Effector memory CD8-positive, alpha-beta T cell (primary cell): ENCODE measurements at regions not wholly inside any gene's neighbourhood (a gene's known extent, or its start where the extent isn't known, plus 50 kb on each side); places are given as distances from the start of the nearest gene placed in this dataset.

ENCODE experiments used
- ATAC-seq: fragments of 150-1000 bp; cut with Tn5 transposase; replicated peaks from 2 replicates; pipeline ENCODE4 v1.10.0; 2021; ENCODE audit warnings: mild to moderate bottlenecking, moderate library complexity
- DNase-seq, 3 experiments: peaks; one replicate each; pipeline ENCODE4 v3.0.0; 2021
- H3K27ac Mint-ChIP-seq, 2 donors: one replicate each; pipeline ENCODE4 v1.8.0; 2022; ENCODE audit warnings: mild to moderate bottlenecking in 2 of 2, mixed read lengths in 2 of 2, moderate library complexity in 2 of 2
- H3K27me3 Mint-ChIP-seq, 2 donors: one replicate each; pipeline ENCODE4 v1.8.0; 2022; ENCODE audit warnings: mixed read lengths in 2 of 2
- H3K36me3 Mint-ChIP-seq: one replicate; pipeline ENCODE4 v1.8.0; 2022; ENCODE audit warnings: mild to moderate bottlenecking, moderate library complexity, mixed read lengths; ENCODE audit not compliant: insufficient read depth
- H3K4me1 Mint-ChIP-seq, 2 donors: one replicate each; pipeline ENCODE4 v1.8.0; 2022; ENCODE audit warnings: low read depth in 2 of 2, mixed read lengths in 2 of 2
- H3K4me3 Mint-ChIP-seq, 2 donors: one replicate each; pipeline ENCODE4 v1.8.0; 2022; ENCODE audit warnings: mild to moderate bottlenecking in 2 of 2, mixed read lengths in 2 of 2, moderate library complexity in 2 of 2
- H3K9me3 Mint-ChIP-seq, 2 donors: one replicate each; pipeline ENCODE4 v1.8.0; 2022; ENCODE audit warnings: mixed read lengths in 2 of 2

DNA sequence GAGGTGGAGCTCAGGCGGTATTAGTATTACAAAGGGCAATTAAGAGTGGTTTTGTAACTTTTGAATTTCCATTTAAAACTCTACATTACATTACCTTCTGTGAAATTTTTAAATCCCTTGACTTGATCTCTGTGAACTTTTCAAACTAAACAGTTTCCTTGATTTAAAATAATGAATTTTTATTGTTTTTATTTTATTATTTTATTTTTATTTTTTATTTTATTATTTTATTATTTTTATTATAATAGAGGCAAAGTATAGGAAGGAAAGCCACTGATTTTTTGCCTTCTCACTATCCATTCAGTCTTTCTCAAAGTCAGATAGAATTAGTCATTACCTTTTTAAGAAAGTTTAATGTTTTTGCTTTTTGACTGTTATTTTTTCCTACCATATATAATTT is 1248.1 kb upstream of the SLC10A2 start:
- Mint-ChIP-seq H3K36me3 (peaks cover 3% of the 10 kb centered on the region), H3K4me3 (no peak overlapping the region), H3K4me1 (no peaks in the 10 kb centered on the region), H3K9me3 (peaks cover 5 to 15% of the 10 kb centered on the region in 2 donors), H3K27me3 (no peaks in the 10 kb centered on the region), H3K27ac (no peak overlapping the region)
- DNase-seq (no peak), ATAC-seq (no peak)

DNA sequence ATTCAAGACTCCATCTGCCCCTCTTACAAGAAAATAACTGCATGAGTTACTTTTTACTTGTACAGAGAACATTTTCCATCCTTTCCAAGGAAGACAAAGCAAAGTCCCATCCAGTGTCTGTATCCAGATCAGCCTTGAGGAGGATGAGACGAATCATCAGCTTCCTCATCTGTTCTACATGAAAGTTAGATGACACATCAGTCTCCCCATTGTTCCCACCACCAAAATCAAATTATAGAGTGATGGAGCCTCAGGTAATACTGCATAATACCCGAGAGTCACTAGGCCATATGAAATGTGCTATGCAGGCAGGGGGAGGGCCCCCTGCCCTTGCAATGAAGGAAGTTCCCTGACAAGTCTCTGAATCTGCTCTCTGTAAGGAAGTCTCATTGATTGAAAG is 1244.6 kb upstream of the SLC10A2 start:
- Mint-ChIP-seq H3K36me3 (no peaks in the 10 kb centered on the region), H3K27ac (no peak overlapping the region), H3K4me1 (no peaks in the 10 kb centered on the region), H3K9me3 (peaks cover 9 to 31% of the 10 kb centered on the region in 2 donors), H3K4me3 (no peak overlapping the region), H3K27me3 (no peaks in the 10 kb centered on the region)
- no peak for DNase-seq
- ATAC-seq: no peak

DNA sequence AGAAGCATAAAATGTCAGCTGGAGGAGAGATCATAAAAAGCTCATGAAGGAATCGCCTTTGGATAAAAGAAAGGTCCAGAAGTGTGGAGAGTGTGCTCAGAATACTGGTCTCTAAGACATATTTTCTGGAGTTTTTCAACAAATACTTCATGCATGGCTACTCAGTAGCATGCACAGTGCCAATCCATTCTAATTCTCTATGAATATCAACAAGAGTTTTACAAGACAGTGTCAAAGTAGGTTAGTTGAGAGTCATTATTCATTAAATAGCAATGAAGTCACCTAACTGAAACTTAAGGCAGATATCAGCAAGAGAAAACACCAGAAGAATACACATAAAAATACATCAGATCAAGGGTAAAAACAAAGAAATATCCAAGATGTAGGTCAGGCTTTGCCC is 1243.2 kb upstream of the SLC10A2 start:
- peaks cover 9 to 38% of the 10 kb centered on the region in 2 donors for H3K9me3 Mint-ChIP-seq
- H3K27ac Mint-ChIP-seq: no peak overlapping the region
- H3K4me1 Mint-ChIP-seq: no peaks in the 10 kb centered on the region
- H3K27me3 Mint-ChIP-seq: no peaks in the 10 kb centered on the region
- no peaks in the 10 kb centered on the region for H3K36me3 Mint-ChIP-seq
- no peak overlapping the region for H3K4me3 Mint-ChIP-seq
- no peak for ATAC-seq
- no peak for DNase-seq

DNA sequence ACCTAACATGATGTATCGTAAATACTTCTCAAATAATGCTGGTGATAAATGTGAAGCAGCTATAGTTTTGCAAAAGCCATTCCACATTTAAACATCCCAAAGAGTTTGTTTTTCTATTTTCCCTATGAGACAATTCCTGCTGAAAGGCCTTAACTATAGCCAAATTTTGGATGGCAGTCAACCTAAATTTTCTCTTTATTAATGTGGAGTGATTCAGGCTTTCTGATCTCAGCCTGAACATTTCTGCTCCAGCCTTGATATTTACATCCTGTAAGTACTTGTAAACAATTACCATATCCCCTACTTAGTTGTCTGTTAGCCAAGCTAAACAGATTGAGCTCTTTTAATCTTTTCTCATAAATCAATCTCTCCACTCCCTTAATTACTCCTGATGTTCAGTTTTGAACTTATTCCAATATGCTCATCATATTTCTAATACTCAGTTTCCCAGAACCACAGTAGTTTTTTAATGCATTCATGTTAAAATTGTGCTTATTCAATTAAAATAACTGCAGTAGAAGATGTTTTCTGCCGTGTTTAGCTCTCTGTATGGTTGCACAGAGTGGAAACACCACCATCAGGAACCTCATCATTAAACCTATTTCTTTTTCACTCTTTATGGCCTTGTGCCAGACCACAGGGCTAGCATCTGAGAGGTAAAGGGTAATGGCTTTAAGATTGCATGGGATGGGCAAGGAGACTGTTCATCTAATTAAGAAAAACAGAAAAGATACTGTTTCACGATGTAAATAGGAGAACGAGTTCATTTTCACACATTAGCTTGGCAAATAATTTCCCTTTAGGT is 1235.2 kb upstream of the SLC10A2 start:
- no peaks in the 10 kb centered on the region for H3K27me3 Mint-ChIP-seq
- H3K4me3 Mint-ChIP-seq: no peak overlapping the region
- no peaks in the 10 kb centered on the region for H3K4me1 Mint-ChIP-seq
- H3K27ac Mint-ChIP-seq: no peak overlapping the region
- peaks cover 11 to 12% of the 10 kb centered on the region in 2 donors for H3K9me3 Mint-ChIP-seq
- H3K36me3 Mint-ChIP-seq: no peaks in the 10 kb centered on the region
- ATAC-seq (no peak), DNase-seq (no peak)

DNA sequence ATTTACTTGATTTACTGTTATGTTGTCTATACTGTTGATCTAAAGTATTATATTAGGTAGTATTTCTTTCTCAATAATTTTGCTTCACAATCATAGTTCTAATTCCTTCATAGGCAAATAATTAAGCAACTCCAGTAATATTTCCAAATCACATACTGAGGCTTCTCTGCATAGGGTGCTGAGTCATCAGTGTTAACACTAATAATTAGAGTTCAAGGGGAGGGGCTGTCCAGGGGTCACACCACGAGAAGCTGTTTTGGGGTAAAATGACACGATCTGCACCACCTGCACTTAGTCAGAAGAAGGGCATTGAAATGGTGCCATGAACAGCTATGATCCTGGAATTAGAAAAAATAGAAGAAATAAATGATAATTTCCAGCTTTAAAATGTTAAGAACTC is 1230.9 kb upstream of the SLC10A2 start:
- Mint-ChIP-seq H3K27ac (no peak overlapping the region), H3K4me1 (no peaks in the 10 kb centered on the region), H3K27me3 (no peaks in the 10 kb centered on the region), H3K4me3 (no peak overlapping the region), H3K36me3 (no peaks in the 10 kb centered on the region), H3K9me3 (peaks cover 6% of the 10 kb centered on the region in 2 donors)
- ATAC-seq: no peak
- DNase-seq: no peak

DNA sequence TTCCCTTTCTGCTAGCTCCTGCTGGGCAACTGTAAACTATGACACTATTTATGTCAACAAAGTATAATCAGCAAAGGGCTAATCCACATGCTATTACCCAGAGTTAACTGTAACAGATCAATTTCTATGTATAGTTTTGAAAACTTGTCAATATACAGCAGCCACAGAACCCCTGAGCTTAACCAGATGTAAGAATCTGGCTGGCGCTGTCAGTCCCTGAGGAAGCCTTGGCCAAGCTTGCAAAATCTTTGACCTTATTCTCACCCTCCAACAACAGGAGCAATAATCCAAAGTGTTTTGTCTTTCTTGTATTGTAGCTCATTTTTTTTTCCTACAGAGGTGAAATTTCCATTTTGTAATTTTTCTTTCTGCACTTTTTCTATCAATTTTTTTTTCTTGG is 1230.1 kb upstream of the SLC10A2 start:
- Mint-ChIP-seq H3K4me1 (no peaks in the 10 kb centered on the region), H3K36me3 (no peaks in the 10 kb centered on the region), H3K27ac (no peak overlapping the region), H3K4me3 (no peak overlapping the region), H3K9me3 (peaks cover 10% of the 10 kb centered on the region in 2 donors), H3K27me3 (no peaks in the 10 kb centered on the region)
- DNase-seq (no peak), ATAC-seq (no peak)

DNA sequence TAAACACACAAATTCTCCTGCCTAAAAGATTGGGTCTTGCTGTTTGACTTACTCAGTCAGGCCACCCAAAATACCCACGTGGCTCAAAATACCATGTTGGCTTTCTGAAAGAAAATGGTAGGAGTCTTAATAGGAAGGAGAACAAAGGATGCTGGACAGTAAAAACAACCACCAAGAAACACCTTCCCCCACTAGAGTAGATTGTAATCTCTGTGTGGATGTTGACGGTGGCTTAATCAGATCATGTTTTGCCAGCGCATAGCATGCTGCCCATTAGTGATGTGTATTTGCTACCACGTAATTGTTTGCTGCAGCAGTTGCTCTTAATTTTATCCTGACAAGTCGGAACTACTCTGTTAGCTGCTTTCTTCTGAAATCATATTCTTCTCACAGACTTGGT is 1229.3 kb upstream of the SLC10A2 start:
- ATAC-seq: no peak
- no peak overlapping the region for H3K4me3 Mint-ChIP-seq
- H3K9me3 Mint-ChIP-seq: peaks cover 10% of the 10 kb centered on the region in 2 donors
- no peak for DNase-seq
- H3K4me1 Mint-ChIP-seq: no peaks in the 10 kb centered on the region
- no peaks in the 10 kb centered on the region for H3K27me3 Mint-ChIP-seq
- no peaks in the 10 kb centered on the region for H3K36me3 Mint-ChIP-seq
- no peak overlapping the region for H3K27ac Mint-ChIP-seq

DNA sequence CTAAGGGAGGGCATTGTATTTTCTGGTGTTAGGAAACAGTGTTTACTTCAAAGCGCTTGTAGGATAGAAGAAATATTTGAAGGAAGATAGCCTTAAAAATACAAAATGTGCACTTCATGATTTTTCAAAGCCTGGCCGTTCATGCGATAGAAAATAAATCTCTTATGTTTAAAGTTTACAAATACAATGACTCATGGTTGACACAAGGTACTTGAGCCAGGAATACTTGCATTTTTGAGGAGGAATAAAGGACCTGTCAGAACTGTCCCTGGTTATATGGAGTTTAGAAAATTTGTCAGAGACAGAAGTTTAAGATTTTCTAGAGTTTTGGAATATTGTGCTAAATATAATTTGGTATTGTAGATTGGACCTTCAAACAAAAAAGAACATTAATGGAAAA is 1223.2 kb upstream of the SLC10A2 start:
- no peak for DNase-seq
- Mint-ChIP-seq H3K27ac (no peak overlapping the region), H3K4me1 (no peaks in the 10 kb centered on the region), H3K27me3 (no peaks in the 10 kb centered on the region), H3K9me3 (peaks cover 10 to 13% of the 10 kb centered on the region in 2 donors), H3K36me3 (no peaks in the 10 kb centered on the region), H3K4me3 (no peak overlapping the region)
- no peak for ATAC-seq

DNA sequence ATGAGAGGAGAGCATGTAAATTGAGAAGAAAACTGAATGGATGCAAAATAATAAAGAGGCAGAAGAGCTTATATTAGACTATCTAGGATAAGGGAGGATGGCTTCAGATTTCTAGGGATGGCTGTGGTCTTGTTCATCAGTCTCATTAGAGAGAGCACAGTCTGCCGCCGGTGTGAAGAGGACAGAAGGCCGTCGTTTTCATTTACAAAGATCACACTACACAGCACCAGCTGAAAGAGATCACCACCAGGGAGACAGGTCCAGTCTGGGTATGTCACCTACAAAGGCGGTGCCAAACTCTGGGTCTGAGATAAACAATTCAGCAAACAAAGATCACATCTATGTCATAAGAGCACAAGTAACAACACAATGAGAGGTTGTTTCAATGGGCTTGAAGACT is 1222.3 kb upstream of the SLC10A2 start:
- no peak overlapping the region for H3K4me3 Mint-ChIP-seq
- DNase-seq: no peak
- ATAC-seq: no peak
- no peak overlapping the region for H3K27ac Mint-ChIP-seq
- no peaks in the 10 kb centered on the region for H3K4me1 Mint-ChIP-seq
- peaks cover 10 to 13% of the 10 kb centered on the region in 2 donors for H3K9me3 Mint-ChIP-seq
- no peaks in the 10 kb centered on the region for H3K27me3 Mint-ChIP-seq
- no peaks in the 10 kb centered on the region for H3K36me3 Mint-ChIP-seq

DNA sequence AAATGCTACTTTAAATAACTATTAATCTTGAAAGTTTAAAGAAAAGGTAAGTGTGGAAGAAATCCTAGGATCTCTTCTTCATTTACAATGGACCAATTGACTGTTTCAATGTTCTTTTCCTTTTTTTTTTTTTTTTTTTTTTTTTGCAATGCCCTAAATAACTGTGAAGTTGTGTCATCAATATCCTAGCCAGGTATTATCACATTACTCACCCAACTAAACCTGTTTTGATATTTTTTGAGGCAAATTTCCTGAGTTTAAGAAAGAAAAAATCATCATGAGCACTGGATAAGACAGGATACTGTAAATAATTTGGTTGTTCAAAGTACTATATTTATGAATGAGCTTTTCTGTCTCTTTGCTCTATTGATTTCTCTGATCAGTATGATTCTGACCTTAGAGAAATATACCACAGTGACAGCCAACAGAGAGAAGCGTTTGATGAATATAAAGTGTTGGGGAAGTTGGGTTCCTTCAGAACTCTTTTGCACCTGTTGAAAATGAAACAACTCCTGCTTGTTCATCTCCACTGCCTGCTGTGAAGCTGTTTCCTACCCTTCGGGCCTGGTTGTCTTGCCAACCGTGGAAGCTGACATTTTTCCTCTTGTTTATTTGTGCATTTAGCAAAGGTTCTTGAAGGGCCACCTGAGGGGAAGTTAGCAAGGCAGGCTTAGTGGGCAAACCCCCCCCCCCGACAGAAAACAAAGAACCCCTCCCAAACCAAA is 1220.5 kb upstream of the SLC10A2 start:
- ATAC-seq: no peak
- Mint-ChIP-seq H3K4me3 (no peak overlapping the region), H3K9me3 (peaks cover under 1 to 7% of the 10 kb centered on the region in 2 donors), H3K36me3 (no peaks in the 10 kb centered on the region), H3K27me3 (no peaks in the 10 kb centered on the region), H3K27ac (no peak overlapping the region), H3K4me1 (no peaks in the 10 kb centered on the region)
- DNase-seq: no peak

DNA sequence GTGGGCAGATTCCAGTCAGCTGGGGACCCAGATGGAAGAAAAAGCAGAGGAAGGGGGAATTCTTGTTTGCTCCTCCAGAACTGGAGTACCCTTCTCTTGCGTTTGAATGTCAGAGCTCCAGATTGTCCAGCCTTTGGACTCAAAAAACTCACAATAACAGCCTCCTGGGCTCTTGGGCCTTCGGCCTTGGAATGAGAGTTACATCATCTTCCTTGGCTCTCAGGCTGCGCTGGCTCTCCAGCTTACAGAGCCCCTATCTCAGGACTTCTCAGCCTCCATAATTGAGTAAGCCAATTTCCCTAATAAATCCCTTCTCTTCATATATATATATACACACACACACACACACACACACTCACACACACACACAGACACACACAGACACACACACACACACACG is 1215.7 kb upstream of the SLC10A2 start:
- Mint-ChIP-seq H3K36me3 (no peaks in the 10 kb centered on the region), H3K27ac (no peak overlapping the region), H3K9me3 (peaks cover 0 to 2% of the 10 kb centered on the region in 2 donors), H3K4me1 (no peaks in the 10 kb centered on the region), H3K27me3 (no peaks in the 10 kb centered on the region), H3K4me3 (no peak overlapping the region)
- DNase-seq (no peak), ATAC-seq (no peak)

DNA sequence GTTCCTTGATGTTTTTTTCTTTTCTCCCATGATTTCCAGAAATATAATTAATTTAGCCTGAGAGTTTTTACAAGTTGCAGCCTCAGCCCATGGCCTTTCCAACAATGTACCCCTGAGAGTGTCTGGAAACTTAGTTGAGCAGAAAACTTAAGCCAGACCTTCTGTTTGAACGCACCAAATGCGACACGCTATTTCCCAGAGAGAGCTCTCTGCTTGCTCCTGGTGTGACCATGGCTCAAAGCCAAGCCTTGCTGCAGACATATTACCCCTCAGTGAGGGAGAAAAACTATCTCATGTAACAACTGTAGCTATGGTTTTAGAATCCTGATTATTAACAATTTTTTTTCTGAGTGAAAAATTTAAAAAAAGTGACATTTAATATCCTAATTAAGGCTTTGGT is 1204.5 kb upstream of the SLC10A2 start:
- Mint-ChIP-seq H3K27ac (no peak overlapping the region), H3K9me3 (peaks cover 5 to 9% of the 10 kb centered on the region in 2 donors), H3K27me3 (no peaks in the 10 kb centered on the region), H3K36me3 (no peaks in the 10 kb centered on the region), H3K4me1 (no peaks in the 10 kb centered on the region), H3K4me3 (no peak overlapping the region)
- DNase-seq (no peak), ATAC-seq (no peak)

DNA sequence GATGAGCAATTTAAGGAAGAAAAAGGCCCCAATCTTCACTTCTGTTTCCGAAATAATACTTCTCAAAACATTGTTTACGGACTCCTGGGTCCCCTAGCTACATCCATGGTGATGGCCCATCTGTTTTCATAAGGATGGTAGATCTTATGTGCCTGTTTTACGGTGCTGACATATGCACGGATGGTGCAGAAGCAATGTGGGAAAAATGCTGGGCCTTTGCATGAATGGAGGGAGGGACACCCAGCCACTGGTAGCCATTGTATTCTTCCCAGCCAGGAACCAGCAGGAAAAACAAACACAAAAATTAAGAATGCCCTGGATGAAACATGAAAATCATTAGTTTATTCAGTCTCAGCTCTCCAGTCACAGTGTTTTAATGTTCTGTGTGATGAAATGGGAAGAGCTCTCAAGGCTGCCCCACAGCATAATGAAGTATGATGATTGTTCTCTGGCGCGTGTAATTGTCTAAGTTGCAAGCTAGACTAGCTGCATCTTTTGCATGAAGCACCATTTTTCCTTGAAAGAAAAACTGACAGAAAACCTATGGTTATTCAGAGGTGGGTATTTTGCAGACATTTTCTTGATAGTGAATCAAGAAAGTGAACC is 1201.1 kb upstream of the SLC10A2 start:
- DNase-seq (no peak), ATAC-seq (no peak)
- H3K9me3 Mint-ChIP-seq: peaks cover 9% of the 10 kb centered on the region in 2 donors
- H3K27ac Mint-ChIP-seq: no peak overlapping the region
- no peaks in the 10 kb centered on the region for H3K36me3 Mint-ChIP-seq
- H3K4me1 Mint-ChIP-seq: no peaks in the 10 kb centered on the region
- H3K27me3 Mint-ChIP-seq: no peaks in the 10 kb centered on the region
- H3K4me3 Mint-ChIP-seq: no peak overlapping the region

DNA sequence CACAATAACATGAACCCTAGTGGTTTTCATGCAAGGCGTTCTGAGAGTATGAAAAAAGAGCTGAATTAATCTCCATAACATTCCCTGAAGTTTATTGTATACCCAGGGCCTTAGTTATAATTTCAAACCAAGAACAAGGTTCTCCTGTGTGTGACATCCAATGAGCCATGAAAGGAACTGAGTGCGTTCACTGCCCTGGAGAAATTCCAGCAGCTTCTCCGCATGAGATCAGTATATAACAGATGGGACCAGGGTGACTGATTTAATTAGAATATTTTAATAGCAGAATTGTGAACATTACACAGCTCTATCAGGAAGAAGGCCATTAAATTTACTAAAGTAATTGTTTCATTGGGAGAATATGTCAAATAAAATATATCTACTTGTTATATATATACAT is 1190.5 kb upstream of the SLC10A2 start:
- ATAC-seq (no peak), DNase-seq (no peak)
- Mint-ChIP-seq H3K27me3 (no peaks in the 10 kb centered on the region), H3K36me3 (no peaks in the 10 kb centered on the region), H3K9me3 (peaks cover 0 to 9% of the 10 kb centered on the region in 2 donors), H3K4me3 (no peak overlapping the region), H3K4me1 (no peaks in the 10 kb centered on the region), H3K27ac (no peak overlapping the region)
